NK-92 treated with Interleukin-12 subunit alpha and Interleukin-12 subunit beta, amount 100 ng/mL, for 24 hours (cell line): ENCODE measurements at regions not wholly inside any gene's neighbourhood (a gene's known extent, or its start where the extent isn't known, plus 50 kb on each side); places are given as distances from the start of the nearest gene placed in this dataset.
"Not testable (repeated sequence)": the region's sequence is repeated elsewhere in the genome, so short reads cannot be mapped to it uniquely, and the experiment has no call there.

Experiments used
- DNase-seq: peaks from one replicate; lab custom pipeline; 2025; lab: John Stamatoyannopoulos, UW

DNA sequence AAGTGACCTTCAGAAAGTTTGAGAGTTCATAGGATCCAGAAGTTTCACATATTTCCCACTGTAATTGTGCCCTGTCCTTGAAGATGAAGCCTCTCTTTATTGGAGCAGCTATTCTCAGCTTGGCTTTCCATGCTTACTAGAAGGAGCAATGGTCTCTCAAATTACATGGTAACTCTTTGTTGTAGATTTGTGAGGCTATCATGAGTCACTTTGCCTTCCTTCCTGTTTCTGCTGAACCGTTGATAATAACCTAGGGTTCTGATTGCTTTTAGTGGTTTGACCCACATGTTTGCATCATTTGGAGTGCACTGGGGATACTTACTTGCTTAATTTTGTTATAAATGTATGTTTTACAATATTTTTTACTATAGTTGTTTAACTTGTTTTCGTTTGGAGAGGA lies 772.9 kb upstream of the SLITRK6 start:
- DNase-seq, result no peak

DNA sequence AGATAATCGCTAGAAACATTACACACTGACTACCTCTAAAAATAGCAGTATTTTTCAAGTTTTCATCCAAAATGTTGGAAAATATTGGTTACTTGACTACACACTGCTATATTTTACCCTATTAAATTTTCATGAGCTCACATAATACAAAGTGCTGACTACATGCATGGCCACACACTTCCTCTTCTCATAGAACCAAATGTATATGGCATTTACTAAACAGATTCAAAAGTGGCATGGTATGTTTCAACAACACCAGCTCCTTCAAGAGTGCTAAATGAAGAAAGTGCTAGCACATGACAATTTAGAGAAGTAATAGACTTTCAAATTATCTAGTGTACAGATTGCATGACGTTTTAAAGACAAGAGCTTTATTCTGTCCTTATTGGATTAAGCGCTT lies 780.4 kb upstream of the SLITRK6 start:
- DNase-seq, result no peak

DNA sequence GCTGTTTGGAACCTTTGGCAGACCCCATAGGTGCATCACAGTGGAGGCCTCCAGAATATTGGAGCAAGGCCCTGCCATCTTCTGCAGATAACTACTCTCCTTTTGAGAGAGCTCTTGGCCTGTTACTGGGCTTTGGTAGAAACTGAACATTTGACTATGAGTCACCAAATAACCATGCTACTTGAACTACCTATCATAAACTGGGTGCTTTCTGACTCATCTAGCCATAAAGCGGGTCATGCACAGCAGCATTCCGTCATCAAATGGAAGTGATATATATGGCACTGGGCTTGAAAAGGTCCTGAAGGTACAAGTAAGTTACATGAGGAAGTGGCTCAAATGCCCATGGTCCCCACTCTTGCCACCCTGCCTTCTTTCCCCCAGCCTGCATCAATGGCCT lies 782.5 kb upstream of the SLITRK6 start:
- no peak for DNase-seq

GRCh38 chr13:86584301-86584700 lies 785.1 kb upstream of the SLITRK6 start:
- DNase-seq, result no peak

GRCh38 chr13:86585835-86586234 lies 786.6 kb upstream of the SLITRK6 start:
- no peak for DNase-seq

GRCh38 chr13:86591862-86592261 lies 792.6 kb upstream of the SLITRK6 start:
- no peak for DNase-seq

GRCh38 chr13:86601351-86601750 lies 802.1 kb upstream of the SLITRK6 start:
- no peak for DNase-seq

DNA sequence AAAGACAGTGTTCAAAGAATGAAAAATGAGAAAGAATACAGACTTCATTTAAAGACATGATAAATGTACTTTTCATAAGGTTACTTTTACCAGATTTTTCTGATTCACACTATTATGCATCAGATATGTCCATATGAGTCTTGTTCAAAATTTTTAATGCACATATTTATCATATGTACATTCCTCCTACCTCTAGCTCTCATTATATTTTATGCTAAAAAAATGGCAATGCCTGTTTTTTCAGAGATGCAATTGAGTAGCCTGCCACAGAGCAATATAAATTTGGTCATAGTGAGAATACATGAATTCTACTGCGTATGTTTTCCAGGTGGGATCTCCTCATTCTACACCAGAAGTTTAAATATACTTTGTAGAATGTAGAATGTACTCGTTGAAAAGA lies 807.0 kb upstream of the SLITRK6 start:
- DNase-seq, result no peak

GRCh38 chr13:86608701-86609100 lies 809.5 kb upstream of the SLITRK6 start:
- DNase-seq, result no peak

- no peak for DNase-seq
Observed at GRCh38 chr13:86633346-86633745, 834.1 kb upstream of the SLITRK6 start.

DNA sequence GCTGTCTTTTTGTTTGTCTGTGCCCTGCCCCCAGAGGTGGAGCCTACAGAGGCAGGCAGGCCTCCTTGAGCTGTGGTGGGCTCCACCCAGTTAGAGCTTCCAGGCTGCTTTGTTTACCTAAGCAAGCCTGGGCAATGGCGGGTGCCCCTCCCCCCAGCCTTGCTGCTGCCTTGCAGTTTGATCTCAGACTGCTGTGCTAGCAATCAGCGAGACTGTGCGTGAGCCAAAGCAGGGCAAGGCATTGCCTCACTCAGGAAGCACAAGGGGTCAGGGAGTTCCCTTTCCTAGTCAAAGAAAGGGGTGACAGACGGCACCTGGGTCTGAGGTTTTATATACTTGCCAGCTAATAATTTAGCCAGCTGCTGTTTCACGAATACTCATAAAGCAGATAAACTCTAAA lies 852.0 kb upstream of the SLITRK6 start:
- DNase-seq, result not testable (repeated sequence)

GRCh38 chr13:86653009-86653408 lies 853.8 kb upstream of the SLITRK6 start:
- no peak for DNase-seq

GRCh38 chr13:86655561-86655960 lies 856.3 kb upstream of the SLITRK6 start:
- no peak for DNase-seq

DNA sequence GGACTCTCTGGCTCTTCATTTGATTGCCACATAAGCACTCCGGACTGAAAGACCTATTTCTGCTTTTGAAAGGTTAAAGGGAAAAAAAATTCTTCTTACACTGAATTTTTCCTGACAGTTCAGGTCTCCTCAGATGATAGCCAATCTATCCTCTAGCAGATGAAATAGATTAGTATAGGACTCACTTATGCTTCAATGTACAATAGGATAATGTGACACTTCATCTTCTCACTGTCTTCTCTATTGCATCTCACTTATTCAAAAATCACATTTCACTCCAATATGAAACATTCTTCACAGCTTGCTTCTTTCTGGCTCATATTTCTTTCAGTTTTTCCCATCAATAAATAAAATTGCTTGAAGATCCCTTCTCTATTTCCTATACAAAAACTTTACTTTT lies 860.9 kb upstream of the SLITRK6 start:
- no peak for DNase-seq

GRCh38 chr13:86665842-86666241 lies 866.6 kb upstream of the SLITRK6 start:
- no peak for DNase-seq

DNA sequence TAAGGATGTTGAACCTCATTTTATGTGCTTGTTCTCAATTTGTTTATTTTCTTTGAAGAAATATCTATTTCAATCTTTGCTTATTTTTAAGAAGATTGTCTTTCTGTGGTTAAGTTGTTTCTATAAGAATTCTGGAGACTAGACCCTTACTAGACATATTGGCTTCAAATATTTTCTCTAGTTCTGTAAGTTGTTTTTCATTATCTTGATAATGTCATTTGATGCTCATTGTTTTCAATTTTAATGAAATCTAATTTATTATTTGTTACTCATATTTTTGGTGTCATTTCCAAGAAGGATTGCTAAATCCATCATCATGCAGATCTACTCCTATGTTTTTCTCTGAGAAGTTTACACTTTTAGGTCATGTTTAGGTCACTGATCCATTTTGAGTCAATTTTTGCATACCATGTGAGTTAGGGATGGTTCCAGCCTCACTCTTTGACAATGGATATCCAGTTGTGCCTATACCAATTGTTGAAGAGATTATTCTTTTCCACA lies 874.8 kb upstream of the SLITRK6 start:
- no peak for DNase-seq

DNA sequence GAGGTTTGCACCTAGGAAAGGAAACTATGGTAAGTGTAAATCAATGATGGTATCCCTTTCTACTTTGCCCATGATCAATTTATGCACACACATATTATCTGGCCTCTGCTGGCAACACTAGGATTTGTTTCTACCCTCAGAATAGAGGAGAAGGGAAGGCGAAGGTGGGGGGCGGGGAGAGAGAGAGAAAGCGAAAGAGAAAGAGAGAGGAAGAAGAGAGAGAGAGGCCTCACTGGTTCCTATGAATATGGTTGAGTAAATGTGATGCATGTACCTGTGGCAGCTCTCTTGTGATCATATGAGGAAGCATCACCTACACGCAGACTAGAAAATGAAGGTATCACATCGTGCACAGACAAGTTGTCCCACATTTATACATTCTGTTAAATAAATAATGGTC lies 882.0 kb upstream of the SLITRK6 start:
- peak; percentile 29 for DNase-seq

- no peak for DNase-seq
Observed at GRCh38 chr13:86684402-86684801, 885.2 kb upstream of the SLITRK6 start.

DNA sequence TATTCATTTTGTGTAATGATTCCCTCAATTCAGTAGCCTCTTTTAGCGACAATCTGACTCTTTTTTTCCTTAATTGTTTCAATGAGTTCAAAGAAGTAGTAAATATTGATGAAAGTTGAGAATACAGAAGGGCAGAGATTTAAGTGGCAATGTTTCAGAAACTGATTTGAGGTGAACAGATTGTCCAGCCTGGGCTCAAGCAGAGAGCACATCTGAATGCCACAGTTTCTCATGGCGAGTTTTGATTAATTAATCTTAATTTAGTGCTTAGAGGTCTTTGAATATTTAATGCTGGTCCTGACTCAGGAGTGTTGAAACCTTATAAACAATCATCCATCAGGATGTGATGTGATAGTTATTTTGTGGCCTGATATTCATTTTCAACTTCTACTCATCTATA lies 890.7 kb upstream of the SLITRK6 start:
- DNase-seq, result no peak

- DNase-seq, result no peak
Observed at GRCh38 chr13:86692291-86692690, 893.1 kb upstream of the SLITRK6 start.

GRCh38 chr13:86710013-86710412 lies 910.8 kb upstream of the SLITRK6 start:
- DNase-seq, result no peak

DNA sequence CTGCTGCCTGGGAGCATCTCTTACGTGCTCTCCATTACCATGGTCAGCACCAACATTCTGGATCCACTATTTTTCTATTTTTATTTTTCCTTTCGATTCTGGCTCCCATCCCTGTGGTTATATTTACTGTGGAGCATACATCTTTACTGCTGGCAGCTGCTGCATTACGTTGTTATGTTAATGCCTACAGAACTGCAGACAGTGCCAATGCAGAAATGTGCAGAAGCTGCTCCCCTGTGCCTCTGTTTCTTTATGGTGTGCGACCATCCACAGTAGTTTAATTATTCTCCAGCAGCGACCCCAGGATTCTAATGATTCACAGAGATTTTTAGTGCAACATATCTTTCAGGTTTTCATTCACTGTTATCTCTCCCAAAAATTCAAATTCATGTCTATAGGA lies 911.7 kb upstream of the SLITRK6 start:
- no peak for DNase-seq

DNA sequence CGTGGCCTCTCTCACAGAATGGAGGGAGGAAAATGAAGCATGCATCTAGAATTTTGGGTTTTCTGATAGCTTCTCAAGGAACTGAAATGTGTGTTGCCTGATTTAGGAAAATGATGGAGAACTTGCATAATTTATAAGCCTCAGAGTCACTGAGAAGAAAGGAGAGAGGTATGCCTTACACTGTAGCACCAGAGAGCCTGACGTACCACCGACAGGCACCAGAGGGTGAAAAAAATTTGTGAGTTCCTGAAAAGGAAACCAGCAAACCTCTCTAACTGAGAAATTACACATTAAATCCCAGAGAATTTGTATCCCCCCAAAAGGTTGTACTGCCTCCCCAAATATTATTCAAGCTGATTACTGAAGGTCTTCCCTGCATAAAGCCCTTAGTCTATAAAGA lies 915.3 kb upstream of the SLITRK6 start:
- no peak for DNase-seq

DNA sequence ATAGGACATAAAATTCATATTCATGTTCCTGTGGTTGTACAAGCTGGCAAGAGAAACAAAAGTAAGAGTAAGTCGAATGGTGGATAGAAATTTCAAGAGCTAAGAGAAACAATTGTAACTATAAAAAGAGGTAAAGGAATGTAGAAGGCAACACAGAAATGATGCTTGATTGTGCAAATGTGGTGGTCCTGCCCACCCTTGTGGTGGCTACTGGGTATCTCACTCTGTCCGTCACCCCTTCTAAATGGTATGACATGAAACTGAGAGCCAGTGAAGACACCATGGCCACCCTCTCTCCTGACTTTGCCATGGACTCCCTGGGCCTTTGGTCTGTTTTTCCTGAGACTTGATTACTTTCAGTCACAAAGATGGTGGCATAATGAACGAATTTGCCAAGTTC lies 925.9 kb upstream of the SLITRK6 start:
- no peak for DNase-seq

DNA sequence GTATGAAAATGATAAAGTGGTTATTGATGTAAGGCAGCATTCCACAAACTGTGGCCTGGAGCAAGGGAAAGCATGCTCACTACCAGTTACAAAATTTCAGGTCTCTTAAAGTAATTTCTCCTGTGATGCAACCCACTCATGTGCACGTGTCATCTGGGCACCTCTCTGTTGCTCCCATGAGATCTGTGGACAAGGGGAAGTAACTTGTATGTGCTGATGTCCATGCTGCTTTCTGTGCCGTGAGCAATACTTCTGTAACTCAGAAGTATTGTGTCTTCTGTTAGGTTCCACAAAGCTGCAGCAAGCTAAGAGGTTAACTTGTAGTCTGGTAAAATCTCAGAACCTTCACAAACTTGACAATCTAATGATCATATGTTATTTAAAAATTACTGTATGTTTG lies 930.0 kb upstream of the SLITRK6 start:
- no peak for DNase-seq
